Activated CD4-positive, alpha-beta T cell treated with anti-CD3 and anti-CD28 coated beads for 36 hours (primary cell): ENCODE measurements at regions not wholly inside any gene's neighbourhood (a gene's known extent, or its start where the extent isn't known, plus 50 kb on each side); places are given as distances from the start of the nearest gene placed in this dataset.
"Not testable (repeated sequence)": the region's sequence is repeated elsewhere in the genome, so short reads cannot be mapped to it uniquely, and the experiment has no call there.

Source experiments
- ATAC-seq: fragments of 200-7000 bp; cut with Tn5 transposase; one replicate; pipeline ENCODE4 v1.10.0; 2021; ENCODE audit warnings: mild to moderate bottlenecking, moderate library complexity
- CTCF ChIA-PET: fragments of 350-600 bp; sonication (Branson Sonifier 250); formaldehyde crosslinking; loops from one replicate; lab custom pipeline; 2021; ENCODE audit warnings: antibody characterized with exemption; lab: Charles Lee
- POLR2A ChIA-PET: fragments of 350-600 bp; sonication (Branson Sonifier 250); formaldehyde crosslinking; loops from one replicate; lab custom pipeline; 2021; ENCODE audit warnings: antibody characterized with exemption, inconsistent platforms; lab: Charles Lee
- DNase-seq: peaks from one replicate; pipeline ENCODE4 v3.0.0-alpha.2; 2020
- H3K27ac Mint-ChIP-seq: one replicate; pipeline ENCODE4 v1.8.0; 2021; ENCODE audit warnings: mixed read lengths
- H3K27me3 Mint-ChIP-seq: one replicate; pipeline ENCODE4 v1.8.0; 2021; ENCODE audit warnings: mixed read lengths
- H3K36me3 Mint-ChIP-seq: one replicate; pipeline ENCODE4 v1.8.0; 2021; ENCODE audit warnings: low read depth, mixed read lengths
- H3K4me1 Mint-ChIP-seq: one replicate; pipeline ENCODE4 v1.8.0; 2021; ENCODE audit warnings: mixed read lengths
- H3K4me3 Mint-ChIP-seq: one replicate; pipeline ENCODE4 v1.8.0; 2021; ENCODE audit warnings: mild to moderate bottlenecking, moderate library complexity, mixed read lengths
- H3K9me3 Mint-ChIP-seq: one replicate; pipeline ENCODE4 v1.8.0; 2021; ENCODE audit warnings: low read depth, mixed read lengths
- intact Hi-C, 2 experiments: fragments of 100-400 bp; cut with DNase I in 1 of 2; cut with micrococcal nuclease in 1 of 2; formaldehyde crosslinking; loops; one replicate each; pipeline versions ENCODE4 v1.14.2 to v1.15.1; 2022 to 2024; cut with DNase I, micrococcal nuclease

DNA sequence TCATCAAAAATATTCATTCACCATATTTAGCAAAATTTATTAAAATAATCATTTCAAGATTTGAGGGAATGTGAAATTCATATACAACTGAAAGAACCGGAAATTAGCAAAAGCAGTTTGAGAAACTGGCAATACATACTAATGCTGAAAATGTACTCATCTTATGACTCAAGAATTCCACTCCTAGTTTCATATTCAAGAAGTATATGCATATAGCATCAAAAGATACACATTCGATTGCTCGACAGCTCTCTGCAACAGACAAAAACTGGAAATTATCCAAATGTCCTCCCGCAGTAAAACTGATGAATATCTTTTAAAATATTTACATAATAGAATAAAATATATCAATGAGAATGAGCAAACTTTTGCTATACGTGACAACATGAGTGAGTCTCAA is 189.2 kb upstream of the MGAT4C start:
- Mint-ChIP-seq H3K4me1 (no peaks in the 10 kb centered on the region), H3K36me3 (no peaks in the 10 kb centered on the region), H3K9me3 (peaks cover 8% of the 10 kb centered on the region), H3K27me3 (no peaks in the 10 kb centered on the region), H3K4me3 (no peak overlapping the region), H3K27ac (no peak overlapping the region)
- DNase-seq (no peak), ATAC-seq (no peak)
- CTCF ChIA-PET: no interaction called here
- intact Hi-C loops: no loop called here
- POLR2A ChIA-PET: no interaction called here

DNA sequence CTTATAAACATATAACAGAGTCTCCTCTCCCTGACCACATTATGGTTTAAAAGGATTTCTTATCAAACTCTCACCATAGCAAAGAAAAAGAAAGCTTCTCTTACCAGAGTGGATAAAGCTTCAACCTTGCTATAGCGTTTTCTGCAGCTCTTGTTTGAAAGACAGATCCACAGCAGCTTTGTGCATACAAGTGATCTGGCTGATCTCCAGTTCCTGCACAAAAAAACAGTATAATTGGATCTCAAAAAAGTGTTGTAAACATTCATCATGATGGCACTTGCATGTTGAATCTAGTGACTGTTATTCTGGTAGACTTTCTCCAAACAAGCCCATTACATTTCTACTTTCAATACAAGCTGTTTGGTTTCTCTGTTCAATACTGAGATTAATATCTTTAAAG is 178.9 kb upstream of the MGAT4C start:
- ATAC-seq: no peak
- Mint-ChIP-seq H3K4me1 (no peaks in the 10 kb centered on the region), H3K9me3 (peaks cover 8% of the 10 kb centered on the region), H3K36me3 (no peaks in the 10 kb centered on the region), H3K27ac (no peak overlapping the region), H3K27me3 (no peaks in the 10 kb centered on the region), H3K4me3 (no peak overlapping the region)
- ChIA-PET POLR2A (no interaction called here), CTCF (no interaction called here)
- DNase-seq: no peak
- intact Hi-C loops: no loop called here

DNA sequence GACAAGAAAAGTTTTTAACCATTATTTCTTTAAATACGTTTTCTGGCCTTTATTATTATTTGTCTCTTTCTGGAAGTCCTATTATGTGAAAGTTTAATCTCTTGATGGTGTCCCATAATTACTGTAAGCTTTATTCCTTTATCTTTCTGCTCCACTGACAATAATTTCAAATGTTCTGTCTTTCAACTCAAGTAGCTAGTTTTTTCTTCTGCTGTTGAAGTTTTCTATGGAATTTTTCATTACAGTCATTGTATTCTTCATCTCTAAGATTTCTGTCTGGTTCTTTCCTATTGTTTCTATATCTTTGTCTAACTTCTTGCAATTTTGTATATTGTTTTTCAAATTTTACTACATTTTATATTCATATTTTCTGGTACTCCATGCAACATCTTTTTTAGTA is 173.6 kb upstream of the MGAT4C start:
- Mint-ChIP-seq H3K27ac (no peak overlapping the region), H3K4me3 (no peak overlapping the region), H3K4me1 (no peaks in the 10 kb centered on the region), H3K9me3 (peaks cover 18% of the 10 kb centered on the region), H3K27me3 (no peaks in the 10 kb centered on the region), H3K36me3 (no peaks in the 10 kb centered on the region)
- no peak for ATAC-seq
- intact Hi-C loops: no loop called here
- ChIA-PET CTCF (no interaction called here), POLR2A (no interaction called here)
- no peak for DNase-seq

DNA sequence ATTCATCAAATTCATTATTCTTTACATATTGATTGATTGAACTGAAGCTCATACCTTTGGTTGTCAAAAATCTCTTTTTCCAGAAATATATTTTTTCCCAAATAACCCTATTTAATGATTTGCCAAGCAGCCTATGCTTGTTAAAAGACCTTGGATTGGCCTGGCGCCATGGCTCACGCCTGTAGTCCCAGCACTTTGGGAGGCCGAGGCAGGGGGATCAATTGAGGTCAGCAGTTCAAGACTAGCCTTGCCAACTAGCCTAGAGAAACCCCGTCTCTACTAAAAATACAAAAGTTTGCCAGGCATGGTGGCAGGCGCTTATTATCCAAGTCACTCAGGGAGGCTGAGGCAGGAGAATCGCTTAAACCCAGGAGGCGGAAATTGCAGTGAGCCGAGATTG is 165.1 kb upstream of the MGAT4C start:
- ChIA-PET POLR2A (no interaction called here), CTCF (no interaction called here)
- intact Hi-C loops: no loop called here
- H3K27ac Mint-ChIP-seq: no peak overlapping the region
- DNase-seq: no peak
- peaks cover 8% of the 10 kb centered on the region for H3K9me3 Mint-ChIP-seq
- ATAC-seq: no peak
- H3K4me1 Mint-ChIP-seq: no peaks in the 10 kb centered on the region
- no peaks in the 10 kb centered on the region for H3K27me3 Mint-ChIP-seq
- no peaks in the 10 kb centered on the region for H3K36me3 Mint-ChIP-seq
- no peak overlapping the region for H3K4me3 Mint-ChIP-seq

DNA sequence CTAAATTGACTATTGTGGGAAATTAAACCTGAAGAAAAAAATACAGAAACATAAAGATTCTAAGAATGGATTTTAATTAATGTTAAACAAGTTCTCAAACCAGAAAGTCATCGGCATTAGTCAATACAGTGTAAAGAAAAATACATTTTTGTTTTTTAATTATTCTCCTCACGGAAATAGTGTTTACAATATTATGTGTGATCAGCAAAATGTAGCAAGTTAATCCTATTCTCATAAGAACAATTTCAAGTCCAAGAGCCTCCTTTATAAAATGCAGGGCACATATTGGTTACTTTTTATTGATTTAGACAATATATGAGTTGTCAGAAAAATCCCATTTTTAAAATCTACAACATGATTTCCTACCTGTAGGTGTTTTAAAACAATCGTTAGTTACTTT is 158.0 kb upstream of the MGAT4C start:
- CTCF ChIA-PET: no interaction called here
- intact Hi-C loops: no loop called here
- Mint-ChIP-seq H3K4me3 (no peak overlapping the region), H3K9me3 (peaks cover 13% of the 10 kb centered on the region), H3K4me1 (no peaks in the 10 kb centered on the region), H3K27ac (no peak overlapping the region), H3K27me3 (no peaks in the 10 kb centered on the region), H3K36me3 (no peaks in the 10 kb centered on the region)
- DNase-seq (no peak), ATAC-seq (no peak)
- POLR2A ChIA-PET: no interaction called here

DNA sequence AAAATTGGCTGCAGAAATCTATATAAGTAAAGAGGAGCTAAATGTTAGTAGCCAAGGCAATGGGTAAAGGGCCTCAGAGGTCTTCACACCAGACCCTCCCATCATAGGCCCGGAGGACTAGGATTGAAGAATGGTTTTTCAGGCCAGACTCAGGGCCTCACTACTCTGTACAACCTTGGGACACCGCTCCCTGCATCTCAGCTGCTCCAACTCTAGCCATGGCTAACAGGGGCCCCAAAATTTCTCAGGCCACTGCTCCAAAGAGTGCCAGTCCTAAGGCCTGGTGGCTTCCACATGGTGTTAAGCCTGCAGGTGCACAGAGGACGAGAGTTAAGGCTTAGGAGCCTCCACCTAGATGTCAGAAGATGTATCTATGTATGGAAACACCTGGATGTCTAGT is 155.5 kb upstream of the MGAT4C start:
- Mint-ChIP-seq H3K27me3 (no peaks in the 10 kb centered on the region), H3K4me3 (no peak overlapping the region), H3K36me3 (no peaks in the 10 kb centered on the region), H3K27ac (no peak overlapping the region), H3K9me3 (peaks cover 12% of the 10 kb centered on the region), H3K4me1 (no peaks in the 10 kb centered on the region)
- ChIA-PET POLR2A (no interaction called here), CTCF (no interaction called here)
- intact Hi-C loops: no loop called here
- DNase-seq (no peak), ATAC-seq (no peak)

DNA sequence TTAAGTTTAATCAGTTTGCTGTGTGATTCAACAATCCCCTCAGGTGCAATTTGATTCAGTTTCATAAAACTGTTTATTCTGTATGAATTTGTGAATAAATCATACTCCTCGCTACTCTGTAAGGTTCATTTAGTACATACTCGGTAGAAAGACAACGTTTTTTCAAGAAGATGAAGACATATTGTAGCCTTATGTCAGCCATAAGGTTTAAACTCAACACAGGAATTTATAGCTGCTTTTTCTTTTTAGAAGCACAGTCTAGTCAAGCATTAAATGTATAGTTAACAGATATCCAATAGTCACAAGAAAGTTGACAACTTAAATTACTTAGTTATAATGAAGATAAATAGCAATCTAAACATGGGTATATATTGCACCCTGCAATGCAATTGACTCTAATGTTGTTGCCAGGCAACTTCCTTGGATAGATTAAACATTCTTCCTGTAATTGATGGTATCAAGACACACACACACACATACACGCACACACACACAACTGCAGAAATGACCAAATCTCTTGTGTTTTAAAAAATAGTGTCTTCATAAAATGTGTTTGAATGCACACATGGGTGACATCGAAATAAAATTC is 151.5 kb upstream of the MGAT4C start:
- DNase-seq: no peak
- ChIA-PET CTCF (no interaction called here), POLR2A (no interaction called here)
- Mint-ChIP-seq H3K27me3 (no peaks in the 10 kb centered on the region), H3K4me3 (no peak overlapping the region), H3K27ac (no peak overlapping the region), H3K4me1 (no peaks in the 10 kb centered on the region), H3K36me3 (no peaks in the 10 kb centered on the region), H3K9me3 (peaks cover 8% of the 10 kb centered on the region)
- intact Hi-C loops: no loop called here
- ATAC-seq: no peak

DNA sequence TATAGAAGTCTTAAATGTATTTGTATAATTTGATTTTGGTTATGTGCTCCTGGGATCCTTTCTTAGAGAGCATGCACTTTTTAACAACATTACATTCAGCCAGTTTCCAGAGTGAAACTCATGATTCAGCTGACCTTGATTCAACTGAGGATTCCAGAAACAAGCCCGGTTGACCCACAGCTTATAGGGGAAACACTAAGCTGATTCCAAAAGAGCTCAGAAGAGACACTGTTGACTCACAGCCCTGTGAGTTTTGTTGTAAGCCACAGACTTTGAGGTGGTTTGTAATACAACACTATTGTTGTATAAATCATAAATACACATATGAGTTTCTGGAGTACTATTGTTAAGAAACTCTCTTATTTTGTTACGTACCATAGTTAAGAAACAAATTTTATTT is 133.8 kb upstream of the MGAT4C start:
- intact Hi-C loops: no loop called here
- no peaks in the 10 kb centered on the region for H3K27me3 Mint-ChIP-seq
- H3K9me3 Mint-ChIP-seq: peaks cover 3% of the 10 kb centered on the region
- DNase-seq (no peak), ATAC-seq (no peak)
- ChIA-PET CTCF (no interaction called here), POLR2A (no interaction called here)
- H3K27ac Mint-ChIP-seq: no peak overlapping the region
- H3K36me3 Mint-ChIP-seq: no peaks in the 10 kb centered on the region
- H3K4me1 Mint-ChIP-seq: no peaks in the 10 kb centered on the region
- H3K4me3 Mint-ChIP-seq: no peak overlapping the region

DNA sequence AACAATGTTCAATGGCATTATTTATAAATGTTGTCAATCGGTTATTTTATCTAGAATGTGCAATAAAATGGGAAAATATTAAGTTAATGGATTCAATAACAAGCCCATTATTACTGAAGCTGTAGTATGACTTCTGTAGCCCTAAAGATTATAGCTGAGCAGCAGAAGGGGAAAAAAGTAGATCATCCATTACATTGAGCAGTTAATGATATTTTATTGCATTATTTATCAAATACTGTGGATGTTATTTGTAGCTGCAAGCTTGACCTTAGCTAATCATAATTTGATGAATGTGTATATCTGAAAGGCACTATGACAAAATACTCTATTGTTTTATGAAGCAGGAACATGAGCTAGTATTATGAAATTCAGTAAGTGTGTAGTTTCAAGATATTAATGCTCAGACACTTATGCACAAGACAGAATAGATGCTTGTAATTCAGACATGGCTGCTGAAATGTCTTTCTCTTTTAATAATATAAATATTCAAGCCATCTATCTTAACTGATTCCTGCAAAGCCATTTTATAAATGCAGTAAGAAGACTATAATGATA is 131.5 kb upstream of the MGAT4C start:
- CTCF ChIA-PET: interaction anchor here (1.5 kb wide), 1 partner anchor 31 kb away, joined by 3 read pairs; no protein-coding TSS in a partner anchor
- no peak overlapping the region for H3K27ac Mint-ChIP-seq

DNA sequence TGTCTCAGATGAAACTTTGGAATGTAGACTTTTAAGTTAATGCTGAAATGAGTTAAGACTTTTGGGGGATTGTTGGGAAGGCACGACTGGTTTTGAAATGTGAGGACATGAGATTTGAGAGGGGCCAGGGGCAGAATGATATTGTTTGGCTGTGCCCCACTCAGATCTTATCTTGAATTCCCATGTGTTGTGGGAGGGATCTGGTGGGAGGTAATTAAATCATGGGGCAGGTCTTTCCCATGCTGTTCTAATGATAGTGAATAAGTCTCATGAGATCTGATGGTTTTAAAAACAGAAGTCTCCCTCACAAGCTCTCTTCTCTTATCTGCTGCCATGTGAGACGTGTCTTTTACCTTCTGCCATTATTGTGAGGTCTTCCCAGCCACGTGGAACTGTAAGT is 127.6 kb upstream of the MGAT4C start:
- H3K9me3 Mint-ChIP-seq, H3K36me3 Mint-ChIP-seq, CTCF ChIA-PET, ATAC-seq, H3K4me3 Mint-ChIP-seq, intact Hi-C loops, H3K27ac Mint-ChIP-seq, H3K27me3 Mint-ChIP-seq, H3K4me1 Mint-ChIP-seq, DNase-seq, POLR2A ChIA-PET: not testable (repeated sequence)

More for the DNA sequence above, 131.5 kb upstream of the MGAT4C start:
- Mint-ChIP-seq H3K9me3 (peaks cover 3% of the 10 kb centered on the region), H3K4me3 (no peak overlapping the region), H3K36me3 (no peaks in the 10 kb centered on the region), H3K4me1 (no peaks in the 10 kb centered on the region), H3K27me3 (no peaks in the 10 kb centered on the region)
- intact Hi-C loops: no loop called here
- POLR2A ChIA-PET: no interaction called here
- no peak for ATAC-seq
- DNase-seq: no peak

DNA sequence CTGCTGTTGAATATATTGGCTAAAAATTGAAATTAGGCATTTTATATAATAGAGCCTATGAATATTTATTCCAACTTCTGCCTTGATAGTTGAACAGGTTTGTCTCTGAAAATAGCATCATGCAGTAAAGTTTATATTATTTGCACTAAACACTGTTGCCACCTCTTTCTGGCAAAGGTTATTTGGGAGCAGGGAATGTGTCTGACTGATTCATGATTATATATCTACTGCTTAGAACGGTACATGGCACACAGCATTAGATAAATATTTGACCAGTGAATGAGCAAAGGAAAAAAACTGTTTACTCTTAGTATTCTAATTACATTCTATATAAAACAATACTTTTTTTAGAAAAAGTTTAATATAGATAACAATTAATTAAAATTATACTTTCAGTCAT is 123.1 kb upstream of the MGAT4C start:
- ATAC-seq: no peak
- POLR2A ChIA-PET: no interaction called here
- Mint-ChIP-seq H3K27ac (no peak overlapping the region), H3K9me3 (peaks cover 4% of the 10 kb centered on the region), H3K4me1 (no peaks in the 10 kb centered on the region), H3K36me3 (no peaks in the 10 kb centered on the region), H3K4me3 (no peak overlapping the region), H3K27me3 (no peaks in the 10 kb centered on the region)
- no peak for DNase-seq
- intact Hi-C loops: no loop called here
- CTCF ChIA-PET: no interaction called here

DNA sequence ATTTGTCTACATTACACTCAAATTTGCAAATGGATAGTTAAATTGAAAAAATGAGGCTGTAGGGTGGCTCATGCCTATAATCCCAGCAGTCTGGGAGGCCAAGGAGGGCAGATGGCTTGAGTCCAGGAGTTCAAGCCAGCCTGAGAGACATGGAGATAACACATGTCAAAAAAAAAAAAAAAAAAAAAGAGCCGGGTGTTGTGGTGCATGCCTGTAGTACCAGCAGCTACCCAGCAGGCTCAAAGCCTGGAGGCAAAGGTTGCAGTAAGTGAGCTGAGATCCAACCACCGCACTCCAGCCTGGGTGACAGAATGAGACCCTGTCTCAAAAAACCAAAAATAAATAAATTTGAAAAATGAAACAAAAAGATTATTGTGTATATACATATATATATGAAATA is 119.9 kb upstream of the MGAT4C start:
- intact Hi-C loops: no loop called here
- ATAC-seq (no peak), DNase-seq (no peak)
- Mint-ChIP-seq H3K27ac (no peak overlapping the region), H3K36me3 (no peaks in the 10 kb centered on the region), H3K4me3 (no peak overlapping the region), H3K4me1 (no peaks in the 10 kb centered on the region), H3K27me3 (no peaks in the 10 kb centered on the region), H3K9me3 (peaks cover 6% of the 10 kb centered on the region)
- POLR2A ChIA-PET: no interaction called here
- CTCF ChIA-PET: no interaction called here
